GM19455 (cell line): ENCODE measurements at regions not wholly inside any gene's neighbourhood (a gene's known extent, or its start where the extent isn't known, plus 50 kb on each side); places are given as distances from the start of the nearest gene placed in this dataset.
"Not testable (repeated sequence)": the region's sequence is repeated elsewhere in the genome, so short reads cannot be mapped to it uniquely, and the experiment has no call there.

Experiments
- ATAC-seq: cut with Tn5 transposase; IDR thresholded peaks from one replicate; pipeline ENCODE4 v1.9.1; 2021; ENCODE audit not compliant: unreplicated experiment

- ATAC-seq, result not testable (repeated sequence)
These were observed 489.7 kb upstream of the KLF6 start for GRCh38 chr10:4274671-4275070.

- ATAC-seq, result no peak
These were observed 486.2 kb upstream of the KLF6 start for GRCh38 chr10:4271193-4271592.

DNA sequence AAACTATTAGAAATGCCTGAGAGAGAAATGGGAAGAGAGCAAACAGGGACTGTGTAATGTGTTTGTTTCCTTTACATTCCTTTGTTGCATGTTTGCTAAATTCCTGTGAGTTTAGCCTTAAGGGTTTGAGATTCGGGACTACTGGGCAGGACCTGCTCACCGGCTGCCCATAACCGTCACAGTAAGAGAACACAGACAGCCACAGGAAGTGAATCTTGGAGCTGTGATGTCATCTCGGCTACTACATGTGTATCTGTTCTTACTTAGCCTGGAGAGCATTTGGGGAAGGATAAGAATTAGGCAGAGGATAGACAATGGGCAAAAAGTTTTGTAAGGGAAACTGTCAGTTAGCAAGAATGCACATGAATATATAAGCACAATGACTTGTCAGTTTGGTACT lies 485.1 kb upstream of the KLF6 start:
- no peak for ATAC-seq

- not testable (repeated sequence) for ATAC-seq
These were observed 483.5 kb upstream of the KLF6 start for GRCh38 chr10:4268490-4268889.

GRCh38 chr10:4267086-4267773 lies 482.2 kb upstream of the KLF6 start:
- no peak for ATAC-seq

- ATAC-seq, result no peak
These were observed 481.5 kb upstream of the KLF6 start for GRCh38 chr10:4266416-4267085.

- no peak for ATAC-seq
These were observed 481.0 kb upstream of the KLF6 start for GRCh38 chr10:4265964-4266363.

GRCh38 chr10:4264209-4264865 lies 479.3 kb upstream of the KLF6 start:
- no peak for ATAC-seq

GRCh38 chr10:4263601-4263921 lies 478.6 kb upstream of the KLF6 start:
- ATAC-seq, result no peak

DNA sequence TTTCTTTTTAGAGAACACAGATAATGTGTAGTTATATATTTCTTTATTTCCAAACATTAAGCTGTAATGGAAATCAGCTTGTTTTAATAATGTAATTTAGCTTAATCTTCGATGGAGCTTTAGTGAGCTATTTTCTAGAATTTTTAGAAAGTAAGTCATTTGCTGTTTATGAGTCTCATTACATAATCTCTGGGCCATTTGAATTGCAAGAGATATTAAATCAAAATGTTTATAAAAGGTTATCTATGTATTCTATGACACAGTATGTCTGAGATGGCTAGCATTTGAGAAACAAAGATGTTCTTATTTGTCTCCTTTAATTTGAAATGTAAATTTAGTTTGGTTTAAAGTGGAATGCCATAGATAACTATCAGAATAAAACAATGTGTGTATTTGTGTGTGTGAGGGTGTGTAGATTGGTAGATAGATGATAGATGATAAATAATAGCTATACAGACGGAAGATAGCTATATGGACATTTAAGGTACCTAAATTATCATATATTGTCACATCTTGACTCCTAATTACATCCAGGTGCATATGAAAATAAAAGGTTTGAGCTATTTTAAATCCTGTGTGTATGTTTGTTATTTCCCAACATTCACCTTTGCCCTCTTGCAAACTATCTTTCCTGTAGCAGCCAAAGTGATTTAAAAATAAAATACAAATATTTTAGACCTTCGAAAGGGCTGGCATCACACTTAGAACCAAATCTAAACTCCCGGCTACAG lies 478.0 kb upstream of the KLF6 start:
- no peak for ATAC-seq

DNA sequence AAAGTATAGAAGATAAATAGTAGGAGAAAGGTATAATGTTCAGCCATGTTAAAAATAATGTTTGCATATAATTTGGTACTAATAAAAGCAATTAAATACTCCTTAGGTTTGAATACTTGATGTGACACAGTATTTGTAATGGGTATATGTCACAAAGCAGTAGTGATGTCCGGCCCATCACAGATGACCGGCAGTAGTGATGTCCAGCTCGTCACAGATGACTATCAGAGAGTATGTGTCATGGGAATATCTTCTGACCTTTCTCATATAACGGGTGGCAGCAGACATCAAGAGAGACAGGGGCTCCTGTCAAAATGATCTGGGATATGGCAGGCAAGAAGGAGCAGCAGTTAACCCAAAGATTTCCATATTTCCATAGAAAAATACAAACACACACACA lies 477.4 kb upstream of the KLF6 start:
- no peak for ATAC-seq

- no peak for ATAC-seq
These were observed 475.6 kb upstream of the KLF6 start for GRCh38 chr10:4260483-4261124.

DNA sequence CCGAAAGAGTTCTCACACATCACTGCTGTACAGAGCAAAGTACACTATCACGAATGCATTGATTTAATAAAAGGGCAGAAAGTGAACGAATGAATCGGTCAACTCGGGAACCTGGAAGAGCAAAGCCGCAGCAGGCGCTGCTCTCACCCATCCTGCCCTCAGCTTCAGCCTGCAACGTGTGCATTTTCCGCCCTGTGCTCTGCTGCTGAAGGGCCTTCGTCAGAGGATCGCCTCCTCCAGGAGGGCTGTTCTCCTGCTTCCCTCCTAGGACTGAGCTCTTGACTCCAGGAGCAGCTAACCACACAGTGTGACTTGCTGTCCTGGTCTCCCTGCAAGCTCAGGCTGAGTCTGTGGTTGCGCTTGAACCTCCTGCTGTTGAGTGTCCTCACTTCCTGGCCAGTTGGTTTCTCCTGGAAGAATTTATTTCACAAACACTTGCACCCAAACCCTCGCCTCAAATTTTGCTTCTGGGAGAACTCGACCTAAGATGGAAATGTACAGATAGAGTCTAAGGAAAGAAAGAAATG lies 473.0 kb upstream of the KLF6 start:
- ATAC-seq, result no peak

DNA sequence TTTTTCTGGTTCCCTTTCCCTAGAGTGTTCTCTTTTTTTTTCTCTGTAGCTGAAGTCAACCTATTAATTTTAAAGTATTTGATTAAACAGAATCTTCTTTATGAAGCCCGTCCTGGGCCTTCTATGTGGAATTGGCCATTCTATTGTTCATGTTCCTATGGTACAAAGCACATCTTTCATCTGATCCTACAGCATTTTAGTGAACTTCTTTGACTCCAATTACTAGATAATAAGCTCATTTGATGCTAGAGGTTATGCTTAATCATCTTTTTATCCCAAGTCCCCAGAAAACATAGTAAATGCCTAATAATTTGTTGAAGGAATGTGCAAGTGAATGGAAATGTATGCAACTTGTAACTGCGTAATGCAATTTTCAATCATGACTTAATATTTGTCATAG lies 472.0 kb upstream of the KLF6 start:
- ATAC-seq, result no peak

- ATAC-seq, result no peak
These were observed 470.7 kb upstream of the KLF6 start for GRCh38 chr10:4255751-4256150.

DNA sequence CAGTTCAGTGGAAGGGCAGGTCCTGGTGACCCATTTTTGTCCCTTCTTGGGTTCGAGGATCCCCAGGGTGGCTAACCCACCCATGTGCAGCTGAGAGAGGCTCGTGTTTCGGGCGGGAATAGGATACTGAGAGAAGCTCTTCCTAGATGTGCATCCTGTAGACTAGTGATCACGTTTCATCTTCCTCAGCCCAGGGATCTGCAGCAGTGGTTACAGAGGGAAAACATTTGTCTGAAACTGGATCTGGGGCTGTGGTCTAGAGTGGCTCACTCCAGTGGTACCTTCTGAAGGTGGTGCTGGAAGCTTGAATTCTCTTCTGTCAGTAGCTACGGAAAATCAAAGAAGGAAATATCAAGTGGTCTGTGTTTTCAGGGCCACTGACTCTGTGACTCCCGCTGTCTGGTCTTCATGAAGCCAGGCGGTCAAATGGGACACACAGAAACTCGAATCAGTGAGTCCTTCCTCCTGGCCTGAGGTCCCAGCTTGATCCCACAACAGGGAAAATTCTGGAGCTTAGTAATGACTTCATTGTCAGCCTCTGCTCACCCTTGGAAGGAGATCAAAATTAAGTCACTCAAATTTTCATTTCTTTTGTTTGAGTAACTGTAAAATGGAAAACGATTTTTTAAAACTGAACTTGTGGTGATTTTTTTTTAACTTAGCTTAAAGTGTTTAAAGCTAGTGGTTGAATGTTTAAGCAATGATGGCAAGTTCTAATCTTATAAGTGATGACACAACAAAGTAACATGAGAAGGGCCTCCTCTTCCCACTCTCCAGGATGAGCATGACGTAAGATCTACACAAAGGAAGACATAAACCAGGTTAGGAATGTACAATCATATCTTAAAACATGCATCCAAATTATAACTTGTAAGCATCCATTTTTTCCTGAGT lies 469.3 kb upstream of the KLF6 start:
- ATAC-seq, result no peak

DNA sequence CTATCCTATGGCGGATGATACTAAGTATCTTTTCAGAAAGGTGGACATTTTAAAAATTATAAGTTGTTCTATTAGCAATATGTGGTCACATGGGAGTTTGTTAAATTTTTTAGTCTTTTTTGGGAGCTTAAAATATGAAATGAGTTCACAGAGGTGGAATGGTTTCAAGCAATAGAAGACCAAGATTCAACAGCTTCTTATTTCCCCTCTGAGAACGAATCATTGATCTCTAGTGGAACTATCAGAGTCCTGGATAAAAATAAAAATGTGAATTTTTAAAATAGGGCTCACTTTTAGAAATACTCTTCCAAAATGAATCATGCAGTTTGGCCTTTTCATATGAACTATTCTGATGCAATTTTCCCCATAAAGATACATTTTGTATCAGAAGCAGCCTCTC lies 467.7 kb upstream of the KLF6 start:
- no peak for ATAC-seq

DNA sequence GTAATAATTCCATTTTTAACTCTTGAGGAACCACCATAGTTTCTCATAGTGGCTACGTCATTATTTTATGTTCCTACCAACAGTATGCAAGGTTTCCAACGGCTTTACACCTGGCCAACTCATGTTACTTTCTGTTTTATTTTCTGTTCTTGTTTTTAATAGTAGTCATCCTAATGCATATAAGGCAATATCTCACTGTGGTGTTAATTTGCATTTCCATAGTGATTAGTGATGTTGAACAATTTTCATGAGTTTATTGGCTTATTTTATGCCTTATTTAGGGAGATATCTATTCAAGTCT lies 465.5 kb upstream of the KLF6 start:
- ATAC-seq, result no peak

DNA sequence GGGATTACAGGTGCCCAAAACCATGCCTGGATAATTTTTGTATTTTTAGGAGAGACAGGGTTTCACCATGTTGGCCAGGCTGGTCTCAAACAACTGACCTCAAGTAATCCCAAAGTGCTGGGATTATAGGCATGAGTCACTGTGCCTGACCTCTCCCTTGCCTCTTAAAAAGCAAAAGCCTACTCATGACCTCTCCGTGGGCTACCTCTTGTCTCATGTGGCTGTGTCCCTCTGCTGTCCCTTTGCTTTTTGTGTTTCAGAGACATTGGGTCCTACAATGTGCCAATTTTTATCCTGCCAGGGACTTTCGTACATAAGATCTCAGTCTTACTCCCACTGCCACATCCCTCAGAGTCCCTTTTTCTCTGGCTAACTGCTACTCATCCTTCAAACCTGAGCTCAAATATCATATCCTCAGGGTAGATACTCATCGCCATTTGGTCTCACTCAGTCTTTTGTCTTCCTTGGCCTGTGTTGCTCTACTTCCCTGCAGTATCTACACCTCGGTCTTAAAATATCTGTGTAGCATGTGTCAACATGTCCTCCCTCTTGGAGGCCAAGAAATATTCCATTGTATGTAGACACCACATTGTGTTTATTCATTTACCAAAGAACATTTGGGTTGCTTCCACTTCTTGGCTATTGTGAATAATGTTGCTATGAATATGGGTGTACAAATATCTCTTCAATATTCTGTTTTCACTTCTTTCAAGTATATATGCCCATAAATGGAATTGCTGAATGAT lies 465.0 kb upstream of the KLF6 start:
- no peak for ATAC-seq

GRCh38 chr10:4247379-4247778 lies 462.4 kb upstream of the KLF6 start:
- ATAC-seq, result no peak
